ENCODE measurements at regions not wholly inside any gene's neighbourhood (a gene's known extent, or its start where the extent isn't known, plus 50 kb on each side); places are given as distances from the start of the nearest gene placed in this dataset.

- H2BK120ac ChIP-seq (replicated peaks; ENCODE audit: low read depth, low read length) = no peak overlapping the region
- no peak overlapping the region for H2BK12ac ChIP-seq (ENCODE audit: low read depth, low read length)
- no peaks in the 10 kb centered on the region for H3K4me1 ChIP-seq (replicated peaks in 1 of 4; ENCODE audit: control insufficient read depth in 3 of 4, insufficient read depth in 4 of 4, low read length in 3 of 4)
- FAIRE-seq (no peak), DNase-seq (ENCODE audit: low read depth in 1 of 2, low spot score in 2 of 2) (no peak)
- CTCF ChIA-PET (ENCODE audit: partially characterized antibody) = interaction anchor here (1.3 to 13.1 kb wide), 2 partner anchors 147 to 295 kb away, joined by 4 to 235 read pairs; no protein-coding TSS in a partner anchor
- no peak overlapping the region for H3K9ac ChIP-seq (replicated peaks in 1 of 4; ENCODE audit: extremely low read depth in 1 of 4, low read depth in 3 of 4, low read length in 3 of 4)
- H4K5ac ChIP-seq (ENCODE audit: insufficient read length, low read depth, low read length) = no peak overlapping the region
- H3K4ac ChIP-seq (replicated peaks; ENCODE audit: insufficient read length, low read depth, low read length) = no peak overlapping the region
- H3K18ac ChIP-seq (ENCODE audit: extremely low read depth, low read length) = no peak overlapping the region
- no peaks in the 10 kb centered on the region for H3K79me1 ChIP-seq (ENCODE audit: low read depth, low read length)
- H3K9me3 ChIP-seq (ENCODE audit: insufficient read depth in 2 of 2, low read depth in 1 of 2, low read length in 1 of 2) = no peaks in the 10 kb centered on the region
- H3K56ac ChIP-seq (replicated peaks; ENCODE audit: insufficient read length, low read depth, low read length) = no peak overlapping the region
- no peaks in the 10 kb centered on the region for H3K23me2 ChIP-seq (ENCODE audit: low read depth, low read length)
- no peaks in the 10 kb centered on the region for H3K36me3 ChIP-seq (ENCODE audit: control insufficient read depth in 2 of 4, insufficient read depth in 4 of 4, low read length in 3 of 4)
- no peak overlapping the region for H3K14ac ChIP-seq (ENCODE audit: insufficient read length)
- 0 out of 2 replicates have a peak overlapping the region, but pooled peaks have one; percentile 25 for H2AFZ ChIP-seq (ENCODE audit: low read length)
- H3K4me2 ChIP-seq (ENCODE audit: insufficient read depth in 1 of 2, low read depth in 2 of 2, low read length in 2 of 2) = no peak overlapping the region
- no peaks in the 10 kb centered on the region for H4K20me1 ChIP-seq (replicated peaks in 1 of 2; ENCODE audit: control insufficient read depth in 1 of 2, insufficient read depth in 2 of 2, low read length in 2 of 2)
- H3K23ac ChIP-seq (ENCODE audit: insufficient read length) = no peak overlapping the region
- no peak overlapping the region for H2BK20ac ChIP-seq (ENCODE audit: low read length)
- WGBS, 2 experiments (ENCODE audit: extremely low coverage in 1 of 2, insufficient coverage in 1 of 2, insufficient read length in 1 of 2, insufficient replicate concordance in 2 of 2, low coverage in 1 of 2, low lambda C conversion rate in 2 of 2, missing lambda C conversion rate in 1 of 2) = 93% methylated on average over 2 of the region's 2 CpGs; no CpG with 5 or more reads in 1 of the 2 experiments
- no peaks in the 10 kb centered on the region for H3K27me3 ChIP-seq (replicated peaks in 1 of 4; ENCODE audit: control insufficient read depth in 3 of 4, extremely low read depth in 1 of 4, insufficient read depth in 3 of 4, low read length in 3 of 4)
- POLR2A ChIA-PET (ENCODE audit: partially characterized antibody) = no interaction called here
- H4K8ac ChIP-seq (ENCODE audit: extremely low read depth, insufficient read depth, low read length) = no peak overlapping the region
- no peak overlapping the region for H2AK5ac ChIP-seq (ENCODE audit: low read depth, low read length)
- H2BK5ac ChIP-seq (ENCODE audit: low read depth, low read length) = no peak overlapping the region
- no peaks in the 10 kb centered on the region for H3K79me2 ChIP-seq (ENCODE audit: control insufficient read depth in 1 of 2, insufficient read depth in 2 of 2, low read length in 2 of 2)
- no peak overlapping the region for H4K91ac ChIP-seq (replicated peaks; ENCODE audit: insufficient read length, low read length)
- no peak overlapping the region for H3K27ac ChIP-seq (ENCODE audit: low read depth, low read length)
- H2BK15ac ChIP-seq (ENCODE audit: low read length) = no peak overlapping the region
- H3K4me3 ChIP-seq (ENCODE audit: extremely low read depth in 1 of 4, insufficient read depth in 2 of 4, low read depth in 3 of 4, low read length in 4 of 4) = no peak overlapping the region
- no peak for TF ChIP-seq KDM5A (IDR thresholded peaks at IDR 0.05; ENCODE audit: low read length)
- TF ChIP-seq CHD1 (IDR thresholded peaks at IDR 0.05; ENCODE audit: low read depth, low read length) = no peak
- TF ChIP-seq ATF3 (IDR thresholded peaks at IDR 0.05; ENCODE audit: insufficient read depth, low read depth, low read length) = no peak
- TF ChIP-seq CTBP2 (IDR thresholded peaks at IDR 0.05; ENCODE audit: borderline replicate concordance, insufficient read depth, insufficient read length, low read length) = no peak
- no peak for TF ChIP-seq POLR2AphosphoS5 (IDR thresholded peaks at IDR 0.05; ENCODE audit: low read depth, low read length)
- no peak for TF ChIP-seq SIX5 (IDR thresholded peaks at IDR 0.05; ENCODE audit: low read depth, low read length)
- no peak for TF ChIP-seq SP2 (IDR thresholded peaks at IDR 0.05; ENCODE audit: low read length)
- TF ChIP-seq RBBP5 (IDR thresholded peaks at IDR 0.05; ENCODE audit: borderline replicate concordance, low read depth, low read length) = no peak
- TF ChIP-seq HDAC2 (IDR thresholded peaks at IDR 0.05; ENCODE audit: borderline replicate concordance in 1 of 2, low read depth in 2 of 2, low read length in 2 of 2) = no peak
- TF ChIP-seq EGR1 (IDR thresholded peaks at IDR 0.05; ENCODE audit: borderline replicate concordance, low read depth, low read length) = no peak
- no peak for TF ChIP-seq RFX5 (IDR thresholded peaks at IDR 0.05; ENCODE audit: borderline replicate concordance, low read depth, low read length)
- no peak for TF ChIP-seq KDM1A (IDR thresholded peaks at IDR 0.05; ENCODE audit: borderline replicate concordance, low read length)
- no peak for TF ChIP-seq SAP30 (IDR thresholded peaks at IDR 0.05; ENCODE audit: insufficient read depth, insufficient replicate concordance, low read length)
- no peak for TF ChIP-seq CBX5 (IDR thresholded peaks at IDR 0.05; ENCODE audit: low read depth, low read length)
- TF ChIP-seq NRF1 (IDR thresholded peaks at IDR 0.05; ENCODE audit: low read depth, low read length) = no peak
These were observed 384.5 kb downstream of the SEC23A start for GRCh38 chr14:38718519-38718918.

Data from H1 (cell line).